GM12872 (cell line): ENCODE measurements at regions not wholly inside any gene's neighbourhood (a gene's known extent, or its start where the extent isn't known, plus 50 kb on each side); places are given as distances from the start of the nearest gene placed in this dataset.

Experiments used
- CTCF ChIP-seq: IDR thresholded peaks from 3 replicates; pipeline ENCODE4 v1.5.1; 2011; ENCODE audit warnings: low read depth, mild to moderate bottlenecking, low read length, moderate library complexity; ENCODE audit not compliant: insufficient read depth

- no peak for TF ChIP-seq CTCF
Measured at GRCh38 chr18:29146068-29146467, 969.1 kb upstream of the CDH2 start.

- no peak for TF ChIP-seq CTCF
Measured at GRCh38 chr18:29140590-29140989, 963.7 kb upstream of the CDH2 start.

- no peak for TF ChIP-seq CTCF
Measured at GRCh38 chr18:29137773-29138495, 961.0 kb upstream of the CDH2 start.

GRCh38 chr18:29123706-29124530 is 947.0 kb upstream of the CDH2 start:
- no peak for TF ChIP-seq CTCF

GRCh38 chr18:29104671-29105070 is 927.7 kb upstream of the CDH2 start:
- TF ChIP-seq CTCF, result no peak

- no peak for TF ChIP-seq CTCF
Measured at GRCh38 chr18:29104227-29104626, 927.3 kb upstream of the CDH2 start.

GRCh38 chr18:29096079-29096770 is 919.3 kb upstream of the CDH2 start:
- TF ChIP-seq CTCF, result no peak
